ENCODE measurements at regions not wholly inside any gene's neighbourhood (a gene's known extent, or its start where the extent isn't known, plus 50 kb on each side); places are given as distances from the start of the nearest gene placed in this dataset.

- no peak for DNase-seq
Observed at GRCh38 chr6:148104131-148104530, 238.5 kb upstream of the SASH1 start.

- no peak for DNase-seq
Observed at GRCh38 chr6:148105695-148106094, 236.9 kb upstream of the SASH1 start.

GRCh38 chr6:148107911-148108310, 234.7 kb upstream of the SASH1 start:
- DNase-seq, result no peak

GRCh38 chr6:148109732-148110131, 232.9 kb upstream of the SASH1 start:
- peak in 2 of 3 donors; percentile 5 to 13 for DNase-seq

- DNase-seq, result no peak
Observed at GRCh38 chr6:148110925-148111324, 231.7 kb upstream of the SASH1 start.

- no peak for DNase-seq
Observed at GRCh38 chr6:148112851-148113319, 229.8 kb upstream of the SASH1 start.

- DNase-seq, result no peak
Observed at GRCh38 chr6:148116001-148116400, 226.6 kb upstream of the SASH1 start.

- no peak for DNase-seq
Observed at GRCh38 chr6:148118244-148118643, 224.4 kb upstream of the SASH1 start.

- DNase-seq, result no peak
Observed at GRCh38 chr6:148128014-148128730, 214.5 kb upstream of the SASH1 start.

- DNase-seq, result peak in 1 of 3 donors; percentile 11
Observed at GRCh38 chr6:148134592-148134991, 208.0 kb upstream of the SASH1 start.

- DNase-seq, result no peak
Observed at GRCh38 chr6:148136586-148136985, 206.1 kb upstream of the SASH1 start.

- DNase-seq, result no peak
Observed at GRCh38 chr6:148137652-148138051, 205.0 kb upstream of the SASH1 start.

- no peak for DNase-seq
Observed at GRCh38 chr6:148138573-148138972, 204.1 kb upstream of the SASH1 start.

GRCh38 chr6:148140772-148141557, 201.7 kb upstream of the SASH1 start:
- DNase-seq, result no peak

- no peak for DNase-seq
Observed at GRCh38 chr6:148142821-148143220, 199.8 kb upstream of the SASH1 start.

- DNase-seq, result no peak
Observed at GRCh38 chr6:148143771-148144170, 198.9 kb upstream of the SASH1 start.

- peak; percentile 63 to 82 (median 67) for DNase-seq
Observed at GRCh38 chr6:148144917-148145521, 197.6 kb upstream of the SASH1 start.

GRCh38 chr6:148146717-148147462, 195.7 kb upstream of the SASH1 start:
- no peak for DNase-seq

- no peak for DNase-seq
Observed at GRCh38 chr6:148147463-148147830, 195.2 kb upstream of the SASH1 start.

- DNase-seq, result no peak
Observed at GRCh38 chr6:148151896-148152643, 190.6 kb upstream of the SASH1 start.

- no peak for DNase-seq
Observed at GRCh38 chr6:148154668-148155067, 188.0 kb upstream of the SASH1 start.

Measured in muscle of back (tissue), 3 donors.